ENCODE measurements at regions not wholly inside any gene's neighbourhood (a gene's known extent, or its start where the extent isn't known, plus 50 kb on each side); places are given as distances from the start of the nearest gene placed in this dataset.
"Not testable (repeated sequence)": the region's sequence is repeated elsewhere in the genome, so short reads cannot be mapped to it uniquely, and the experiment has no call there.

DNA sequence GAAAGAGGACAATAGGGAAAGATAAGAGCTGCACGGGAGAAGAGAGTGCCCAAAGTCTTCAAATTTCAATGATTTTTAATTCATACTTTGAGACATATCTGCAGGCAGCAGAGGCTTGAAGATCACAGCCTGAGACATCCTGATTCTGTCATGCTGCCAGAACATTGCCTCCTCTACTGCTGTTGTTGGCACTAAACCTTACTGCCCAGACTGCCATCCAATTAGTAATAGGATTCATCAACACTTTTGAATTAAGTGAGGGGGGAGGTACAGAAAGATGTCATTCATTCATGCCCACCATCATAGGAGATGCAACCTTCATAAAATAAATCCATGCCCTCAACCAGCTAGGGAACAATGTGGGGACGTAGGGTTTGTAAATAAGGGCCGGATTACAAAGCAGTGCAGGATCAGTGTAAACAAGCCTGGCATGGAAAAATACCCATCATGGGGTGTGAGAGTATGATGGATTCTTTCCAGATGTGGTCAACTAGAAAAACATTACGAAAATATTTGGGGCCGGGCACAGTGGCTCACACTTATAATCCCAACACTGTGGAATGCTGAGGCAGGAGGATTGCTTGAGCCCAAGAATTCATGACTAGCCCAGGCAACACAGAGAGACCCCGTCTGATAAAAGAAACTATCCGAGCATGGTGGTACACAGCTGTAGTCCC is 122.1 kb upstream of the DAPK1 start:
- no peaks in the 10 kb centered on the region for H3K9me3 Mint-ChIP-seq (ENCODE audit: insufficient read depth)
- H3K4me1 Mint-ChIP-seq (ENCODE audit: low read depth) = no peaks in the 10 kb centered on the region
- ChIA-PET POLR2A (no interaction called here), CTCF (no interaction called here)
- no peak overlapping the region for H3K27ac Mint-ChIP-seq
- no peaks in the 10 kb centered on the region for H3K36me3 Mint-ChIP-seq (ENCODE audit: low read depth)
- DNase-seq (no peak), ATAC-seq (no peak)
- no peak overlapping the region for H3K4me3 Mint-ChIP-seq
- H3K27me3 Mint-ChIP-seq (ENCODE audit: low read depth) = no peaks in the 10 kb centered on the region

DNA sequence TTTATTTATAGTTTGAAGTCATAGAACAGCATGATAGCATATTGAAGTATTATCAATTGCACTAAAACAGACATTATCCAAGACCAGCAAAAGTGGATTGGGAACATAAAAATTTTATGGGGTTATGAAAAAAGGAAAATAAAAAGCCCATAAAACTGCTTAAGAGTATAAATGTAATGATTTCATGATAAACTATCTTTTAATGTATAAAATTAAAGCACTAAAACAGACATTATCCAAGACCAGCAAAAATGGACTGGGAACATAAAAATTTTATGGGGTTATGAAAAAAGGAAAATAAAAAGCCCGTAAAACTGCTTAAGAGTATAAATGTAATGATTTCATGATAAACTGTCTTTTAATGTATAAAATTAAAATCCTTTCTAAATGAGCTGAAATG is 119.0 kb upstream of the DAPK1 start:
- DNase-seq (no peak), ATAC-seq (no peak)
- no peak overlapping the region for H3K27ac Mint-ChIP-seq
- no peaks in the 10 kb centered on the region for H3K9me3 Mint-ChIP-seq (ENCODE audit: insufficient read depth)
- no peaks in the 10 kb centered on the region for H3K27me3 Mint-ChIP-seq (ENCODE audit: low read depth)
- POLR2A ChIA-PET = no interaction called here
- no peak overlapping the region for H3K4me3 Mint-ChIP-seq
- no peaks in the 10 kb centered on the region for H3K4me1 Mint-ChIP-seq (ENCODE audit: low read depth)
- CTCF ChIA-PET = no interaction called here
- no peaks in the 10 kb centered on the region for H3K36me3 Mint-ChIP-seq (ENCODE audit: low read depth)

DNA sequence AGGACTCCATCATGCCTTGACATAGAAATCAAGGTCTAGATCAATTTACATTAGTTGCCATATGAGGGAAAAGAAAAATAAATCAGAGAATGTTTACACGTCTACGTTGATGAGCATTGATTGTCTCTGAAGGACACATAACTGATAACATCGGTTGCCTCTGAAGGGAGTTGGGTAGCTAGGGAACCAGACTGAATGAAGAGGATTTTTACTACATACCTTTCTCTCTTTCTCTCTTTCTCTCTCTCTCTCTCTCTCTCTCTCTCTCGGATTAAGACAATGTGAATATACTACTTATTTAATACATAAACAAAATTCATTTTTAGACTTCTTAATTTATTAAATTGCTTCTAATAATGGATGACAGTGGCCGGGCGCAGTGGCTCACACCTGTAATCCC is 118.4 kb upstream of the DAPK1 start:
- H3K4me1 Mint-ChIP-seq (ENCODE audit: low read depth) = no peaks in the 10 kb centered on the region
- ChIA-PET POLR2A (no interaction called here), CTCF (no interaction called here)
- H3K27me3 Mint-ChIP-seq (ENCODE audit: low read depth) = no peaks in the 10 kb centered on the region
- ATAC-seq = no peak
- H3K36me3 Mint-ChIP-seq (ENCODE audit: low read depth) = no peaks in the 10 kb centered on the region
- no peak overlapping the region for H3K27ac Mint-ChIP-seq
- H3K9me3 Mint-ChIP-seq (ENCODE audit: insufficient read depth) = no peaks in the 10 kb centered on the region
- DNase-seq = no peak
- no peak overlapping the region for H3K4me3 Mint-ChIP-seq

DNA sequence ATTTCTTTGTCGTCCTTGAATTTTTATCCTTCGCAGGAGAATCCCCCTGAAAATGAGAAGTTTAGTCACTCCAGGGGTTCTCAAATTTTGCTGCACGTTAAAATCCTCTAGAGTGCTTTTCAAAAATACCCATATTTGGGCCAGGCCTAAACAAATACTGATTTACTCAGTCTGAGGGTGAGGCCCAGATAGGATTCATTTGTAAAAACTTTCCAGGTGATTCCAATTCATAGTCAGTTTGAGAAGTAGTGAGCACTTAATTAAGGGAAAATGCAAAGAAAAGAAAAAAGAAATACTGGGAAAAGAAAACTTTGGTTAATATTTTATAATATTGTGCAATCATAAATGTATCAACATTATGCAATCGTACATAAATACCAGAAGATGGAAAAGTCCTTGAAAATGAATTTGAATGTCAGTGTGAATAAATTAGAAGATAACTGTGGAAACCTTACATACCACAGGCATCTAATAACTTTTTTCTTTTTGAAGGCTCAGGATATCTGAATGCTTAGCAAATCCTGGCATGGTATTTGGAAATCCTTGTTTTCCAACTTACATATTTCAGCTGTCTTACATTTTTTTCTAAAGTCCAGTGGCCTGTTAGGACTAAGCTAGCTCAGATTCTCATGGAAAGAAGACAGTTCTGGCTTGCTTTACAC is 116.5 kb upstream of the DAPK1 start:
- Mint-ChIP-seq H3K4me3 (no peak overlapping the region), H3K4me1 (ENCODE audit: low read depth) (no peaks in the 10 kb centered on the region), H3K9me3 (ENCODE audit: insufficient read depth) (no peaks in the 10 kb centered on the region), H3K36me3 (ENCODE audit: low read depth) (no peaks in the 10 kb centered on the region), H3K27me3 (ENCODE audit: low read depth) (no peaks in the 10 kb centered on the region), H3K27ac (no peak overlapping the region)
- CTCF ChIA-PET = no interaction called here
- ATAC-seq (no peak), DNase-seq (no peak)
- POLR2A ChIA-PET = no interaction called here

DNA sequence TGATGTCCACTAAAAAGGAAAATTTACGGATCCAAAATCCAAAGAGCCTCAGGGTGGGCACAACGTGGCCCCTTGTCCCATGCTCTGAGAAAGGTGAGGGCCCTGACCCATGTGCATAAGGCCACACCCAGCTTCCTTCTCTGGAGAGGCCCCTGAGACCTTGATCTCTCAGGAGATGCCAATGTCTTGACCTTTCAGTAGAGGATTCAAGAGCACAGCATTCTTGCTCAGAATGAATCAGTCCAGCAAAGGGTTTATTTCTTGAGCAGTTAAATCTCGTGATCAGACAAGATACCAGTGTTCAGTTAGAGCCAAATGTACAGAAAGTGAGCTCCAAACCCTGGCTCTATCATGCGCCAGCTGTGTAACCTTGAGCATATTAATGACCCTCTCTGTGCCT is 115.9 kb upstream of the DAPK1 start:
- Mint-ChIP-seq H3K27me3 (ENCODE audit: low read depth) (no peaks in the 10 kb centered on the region), H3K27ac (no peak overlapping the region), H3K4me1 (ENCODE audit: low read depth) (no peaks in the 10 kb centered on the region), H3K36me3 (ENCODE audit: low read depth) (no peaks in the 10 kb centered on the region), H3K4me3 (no peak overlapping the region), H3K9me3 (ENCODE audit: insufficient read depth) (no peaks in the 10 kb centered on the region)
- no peak for ATAC-seq
- ChIA-PET CTCF (no interaction called here), POLR2A (no interaction called here)
- no peak for DNase-seq

DNA sequence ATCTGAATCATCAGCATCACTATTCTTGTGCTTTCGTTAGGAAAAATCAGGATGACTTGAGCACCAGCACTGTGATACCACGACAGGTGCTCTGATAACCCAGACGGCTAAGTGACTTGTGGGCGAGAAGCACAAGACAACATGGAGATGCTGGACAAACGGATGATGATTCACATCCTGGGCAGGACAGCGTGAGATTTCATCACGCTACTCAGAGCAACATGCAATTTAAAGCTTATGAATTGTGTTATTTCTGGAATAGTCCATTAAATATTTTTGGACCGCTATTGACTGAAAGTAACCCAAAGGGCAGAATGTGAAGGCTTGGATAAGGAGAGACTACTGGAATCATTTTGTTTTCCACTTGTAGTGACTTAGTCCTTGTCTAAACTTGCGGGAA is 114.8 kb upstream of the DAPK1 start:
- Mint-ChIP-seq H3K27me3 (ENCODE audit: low read depth) (peaks cover 2% of the 10 kb centered on the region), H3K4me1 (ENCODE audit: low read depth) (no peaks in the 10 kb centered on the region), H3K9me3 (ENCODE audit: insufficient read depth) (no peaks in the 10 kb centered on the region), H3K36me3 (ENCODE audit: low read depth) (no peaks in the 10 kb centered on the region), H3K27ac (no peak overlapping the region), H3K4me3 (no peak overlapping the region)
- POLR2A ChIA-PET = no interaction called here
- CTCF ChIA-PET = no interaction called here
- ATAC-seq = no peak
- no peak for DNase-seq

DNA sequence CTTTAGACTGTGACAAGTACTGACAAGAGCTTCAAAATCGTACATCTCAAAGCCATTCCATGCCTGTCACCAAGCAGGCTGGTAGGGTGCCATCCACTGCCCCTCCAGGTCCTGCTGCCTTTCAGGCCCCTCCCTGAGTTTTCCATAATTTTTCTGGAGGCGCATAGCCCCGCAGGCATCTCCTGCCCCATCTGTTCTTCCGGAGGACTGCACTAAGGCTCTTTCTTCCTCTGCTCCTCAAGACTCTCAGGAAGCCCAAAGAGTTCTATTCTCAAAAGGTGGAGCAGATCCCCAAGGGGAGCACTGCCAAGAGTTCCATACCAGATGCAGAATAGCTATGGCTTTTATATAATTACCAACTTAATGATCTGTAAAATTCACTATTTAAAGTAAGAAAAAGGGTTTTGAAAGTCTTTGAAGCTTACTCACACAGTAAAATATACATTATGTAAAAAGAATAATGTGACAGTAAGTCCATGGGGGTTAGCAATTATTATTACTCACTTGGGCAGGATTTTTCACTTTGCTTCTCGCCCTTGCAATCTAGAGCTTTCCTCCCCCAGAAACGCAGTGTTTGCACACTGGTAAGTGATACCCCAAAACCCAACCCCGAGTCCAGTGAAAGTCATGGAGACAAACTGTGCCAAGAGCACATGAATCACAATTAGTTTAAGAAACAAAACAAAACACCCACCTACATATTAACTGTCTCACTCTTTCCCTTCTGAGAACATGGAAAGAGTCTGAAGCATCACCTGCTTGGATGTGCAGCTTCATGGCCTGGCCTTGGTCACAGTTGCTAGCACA is 114.1 kb upstream of the DAPK1 start:
- Mint-ChIP-seq H3K27me3 (ENCODE audit: low read depth) (peaks cover 2% of the 10 kb centered on the region), H3K9me3 (ENCODE audit: insufficient read depth) (no peaks in the 10 kb centered on the region), H3K4me3 (no peak overlapping the region), H3K36me3 (ENCODE audit: low read depth) (no peaks in the 10 kb centered on the region), H3K27ac (no peak overlapping the region), H3K4me1 (ENCODE audit: low read depth) (no peaks in the 10 kb centered on the region)
- ChIA-PET CTCF (no interaction called here), POLR2A (no interaction called here)
- ATAC-seq (no peak), DNase-seq (no peak)

DNA sequence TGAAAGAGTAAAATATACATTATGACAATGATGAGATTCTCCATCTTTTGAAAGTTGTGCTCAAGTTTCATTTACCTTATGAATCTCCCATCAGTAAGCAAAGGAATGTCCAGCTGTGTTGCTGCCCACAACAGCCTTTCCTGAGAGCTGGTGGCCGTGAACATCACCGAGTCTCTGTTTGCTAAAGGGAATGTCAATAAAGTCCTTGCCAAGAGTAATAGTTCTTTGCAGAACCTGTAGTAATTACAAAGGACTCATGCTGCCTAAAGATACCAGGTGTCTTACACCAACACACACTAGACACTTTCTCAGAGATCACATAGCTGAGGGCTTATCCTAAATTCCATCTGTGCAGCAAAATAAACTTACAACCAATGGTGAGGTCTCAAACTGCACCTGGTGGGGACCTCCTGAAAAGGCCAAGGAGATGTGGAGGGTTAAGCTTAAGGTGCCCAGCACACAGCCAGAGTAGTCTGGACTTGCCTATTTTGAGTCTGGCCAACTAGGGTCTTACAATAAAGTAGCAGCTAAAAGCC is 111.1 kb upstream of the DAPK1 start:
- no peaks in the 10 kb centered on the region for H3K9me3 Mint-ChIP-seq (ENCODE audit: insufficient read depth)
- DNase-seq (no peak), ATAC-seq (no peak)
- no peak overlapping the region for H3K27ac Mint-ChIP-seq
- no peaks in the 10 kb centered on the region for H3K36me3 Mint-ChIP-seq (ENCODE audit: low read depth)
- no peak overlapping the region for H3K4me3 Mint-ChIP-seq
- H3K27me3 Mint-ChIP-seq (ENCODE audit: low read depth) = peaks cover 2% of the 10 kb centered on the region
- CTCF ChIA-PET = no interaction called here
- POLR2A ChIA-PET = no interaction called here
- no peaks in the 10 kb centered on the region for H3K4me1 Mint-ChIP-seq (ENCODE audit: low read depth)

DNA sequence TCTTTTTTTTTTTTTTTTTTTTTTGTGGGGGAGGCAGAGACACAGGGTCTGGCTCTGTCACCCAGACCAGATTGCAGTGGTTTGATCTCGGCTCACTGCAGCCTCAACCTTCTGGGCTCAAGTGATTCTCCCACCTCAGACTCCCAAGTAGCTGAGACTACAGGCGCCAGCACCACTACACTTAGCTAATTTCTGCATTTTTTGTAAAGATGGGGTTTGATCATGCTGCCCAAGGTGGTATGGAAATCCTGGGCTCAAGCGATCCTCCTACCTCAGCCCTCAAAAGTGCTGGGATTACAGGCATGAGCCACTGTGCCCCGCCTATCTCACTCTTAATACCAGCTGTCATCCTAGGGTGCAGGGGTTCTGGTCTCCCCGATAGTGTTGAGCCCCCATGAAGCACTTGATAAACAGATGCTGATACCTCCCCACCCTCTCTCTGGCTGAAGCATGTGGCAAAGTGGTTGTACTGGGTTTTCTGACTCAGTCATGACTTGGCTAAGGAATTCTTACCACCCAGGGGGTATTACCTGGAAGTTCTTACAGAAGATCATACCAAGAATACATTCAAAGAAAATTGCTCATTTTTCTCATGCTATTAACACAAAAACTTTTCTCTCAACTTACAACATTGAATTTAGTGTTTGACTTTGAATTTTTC is 110.2 kb upstream of the DAPK1 start:
- no peak overlapping the region for H3K4me3 Mint-ChIP-seq
- ChIA-PET CTCF (no interaction called here), POLR2A (no interaction called here)
- DNase-seq (no peak), ATAC-seq (no peak)
- no peak overlapping the region for H3K27ac Mint-ChIP-seq
- no peaks in the 10 kb centered on the region for H3K36me3 Mint-ChIP-seq (ENCODE audit: low read depth)
- no peaks in the 10 kb centered on the region for H3K9me3 Mint-ChIP-seq (ENCODE audit: insufficient read depth)
- no peaks in the 10 kb centered on the region for H3K4me1 Mint-ChIP-seq (ENCODE audit: low read depth)
- H3K27me3 Mint-ChIP-seq (ENCODE audit: low read depth) = peaks cover 2% of the 10 kb centered on the region

DNA sequence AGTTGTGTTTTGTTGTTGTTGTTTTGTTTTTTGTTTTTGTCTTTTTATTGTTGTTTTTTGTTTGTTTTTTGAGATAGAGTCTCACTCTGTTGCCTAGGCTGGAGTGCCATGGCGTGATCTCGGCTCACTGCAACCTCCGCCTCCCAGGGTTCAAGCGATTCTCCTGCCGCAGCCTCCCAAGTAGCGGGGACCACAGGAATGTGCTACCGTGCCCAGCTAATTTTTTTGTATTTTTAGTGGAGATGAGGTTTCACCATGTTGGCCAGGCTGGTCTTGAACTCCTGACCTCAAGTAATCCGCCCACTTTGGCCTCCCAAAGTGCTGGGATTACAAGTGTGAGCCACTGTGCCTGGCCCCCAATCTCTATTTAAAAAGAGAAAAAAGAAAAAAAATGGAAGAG is 109.0 kb upstream of the DAPK1 start:
- H3K36me3 Mint-ChIP-seq (ENCODE audit: low read depth); ATAC-seq: not testable (repeated sequence)

DNA sequence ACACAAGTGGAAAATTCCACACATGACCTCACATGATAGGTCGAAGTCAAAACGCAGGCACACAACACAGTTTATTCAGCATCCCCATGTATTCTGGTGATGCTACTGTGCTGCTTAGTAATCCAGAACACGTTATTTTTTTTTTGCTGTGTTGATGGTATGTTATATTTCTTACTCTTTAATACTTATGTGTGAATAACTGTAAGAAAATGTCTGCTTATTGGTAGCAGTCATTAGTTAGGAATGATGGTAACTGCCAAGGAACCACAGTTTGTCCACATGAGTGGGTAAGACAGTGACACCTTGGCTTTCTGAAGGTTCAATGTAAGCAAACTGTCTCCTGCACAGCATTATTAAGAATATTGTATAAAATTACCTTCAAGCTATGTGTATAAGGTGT is 107.7 kb upstream of the DAPK1 start:
- no peak for DNase-seq
- Mint-ChIP-seq H3K36me3 (ENCODE audit: low read depth) (no peaks in the 10 kb centered on the region), H3K27me3 (ENCODE audit: low read depth) (peaks cover 2% of the 10 kb centered on the region), H3K4me1 (ENCODE audit: low read depth) (no peaks in the 10 kb centered on the region), H3K27ac (no peak overlapping the region), H3K9me3 (ENCODE audit: insufficient read depth) (no peaks in the 10 kb centered on the region), H3K4me3 (no peak overlapping the region)
- CTCF ChIA-PET = no interaction called here
- POLR2A ChIA-PET = no interaction called here
- ATAC-seq = no peak

More for the DNA sequence above, 109.0 kb upstream of the DAPK1 start:
- H3K4me1 Mint-ChIP-seq (ENCODE audit: low read depth); H3K4me3 Mint-ChIP-seq; H3K9me3 Mint-ChIP-seq (ENCODE audit: insufficient read depth); H3K27me3 Mint-ChIP-seq (ENCODE audit: low read depth); POLR2A ChIA-PET; H3K27ac Mint-ChIP-seq; DNase-seq; CTCF ChIA-PET: not testable (repeated sequence)

DNA sequence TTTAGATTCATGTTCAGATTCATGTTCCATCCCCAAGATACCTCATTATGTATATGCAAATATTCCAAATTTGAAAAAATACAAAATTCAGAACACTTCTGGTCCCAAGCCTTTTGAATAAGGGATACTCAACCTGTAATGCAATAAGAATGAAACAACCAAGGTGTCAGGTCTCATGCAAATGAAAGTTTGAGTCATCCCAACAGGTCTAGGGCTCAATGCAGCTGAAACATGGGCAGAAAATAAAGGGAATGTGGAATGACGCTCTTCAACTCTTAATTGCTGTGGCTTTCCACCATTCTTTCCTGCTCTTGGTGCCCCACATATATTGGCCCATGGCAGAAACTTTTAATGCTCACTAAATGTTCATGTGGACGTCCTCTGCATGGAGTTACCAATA is 107.3 kb upstream of the DAPK1 start:
- H3K27me3 Mint-ChIP-seq (ENCODE audit: low read depth) = peaks cover 2% of the 10 kb centered on the region
- CTCF ChIA-PET = no interaction called here
- H3K4me3 Mint-ChIP-seq = no peak overlapping the region
- H3K27ac Mint-ChIP-seq = no peak overlapping the region
- no peaks in the 10 kb centered on the region for H3K9me3 Mint-ChIP-seq (ENCODE audit: insufficient read depth)
- DNase-seq (no peak), ATAC-seq (no peak)
- H3K36me3 Mint-ChIP-seq (ENCODE audit: low read depth) = no peaks in the 10 kb centered on the region
- H3K4me1 Mint-ChIP-seq (ENCODE audit: low read depth) = no peaks in the 10 kb centered on the region
- POLR2A ChIA-PET = no interaction called here

Data from activated CD8-positive, alpha-beta T cell treated with anti-CD3 and anti-CD28 coated beads, Interleukin-2, amount 10 ng/mL, durations not matched to agents 7 days and 5 days (primary cell).